ENCODE measurements at regions not wholly inside any gene's neighbourhood (a gene's known extent, or its start where the extent isn't known, plus 50 kb on each side); places are given as distances from the start of the nearest gene placed in this dataset.
"Not testable (repeated sequence)": the region's sequence is repeated elsewhere in the genome, so short reads cannot be mapped to it uniquely, and the experiment has no call there.

DNA sequence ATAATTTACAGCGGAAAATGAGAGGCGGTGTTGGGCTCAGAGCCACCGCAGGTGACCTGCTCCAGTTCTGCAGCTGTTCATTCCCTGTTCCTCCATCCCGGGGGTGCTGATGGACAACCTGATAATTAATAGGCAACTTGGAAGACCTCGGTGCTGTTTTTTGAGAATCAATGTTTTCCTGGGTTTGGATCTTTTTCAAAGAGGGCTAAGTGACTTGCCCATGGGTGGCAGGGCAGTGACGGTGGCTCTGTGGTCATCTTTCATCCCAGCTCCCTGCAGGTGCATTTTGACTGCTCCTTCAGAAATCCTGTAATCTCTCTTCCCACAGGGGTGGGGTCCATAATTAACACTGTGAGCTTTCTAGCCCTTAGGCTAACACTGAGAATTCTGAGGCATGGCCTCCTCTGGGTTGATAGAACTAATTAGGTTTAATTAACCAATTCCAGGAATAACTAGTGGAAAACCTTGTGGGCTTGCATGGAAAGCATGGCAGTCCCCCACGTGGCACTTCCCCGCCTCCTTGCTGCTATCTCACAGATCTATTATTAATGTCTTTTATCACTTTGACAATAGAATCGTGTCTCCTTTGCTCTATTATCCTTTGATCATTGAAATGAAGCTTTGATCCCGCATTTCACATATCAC lies 217.9 kb downstream of the GLRX3 start:
- Mint-ChIP-seq H3K36me3 (no peaks in the 10 kb centered on the region), H3K9me3 (no peaks in the 10 kb centered on the region), H3K27me3 (no peaks in the 10 kb centered on the region), H3K4me1 (no peaks in the 10 kb centered on the region), H3K4me3 (no peak overlapping the region), H3K27ac (no peak overlapping the region)

DNA sequence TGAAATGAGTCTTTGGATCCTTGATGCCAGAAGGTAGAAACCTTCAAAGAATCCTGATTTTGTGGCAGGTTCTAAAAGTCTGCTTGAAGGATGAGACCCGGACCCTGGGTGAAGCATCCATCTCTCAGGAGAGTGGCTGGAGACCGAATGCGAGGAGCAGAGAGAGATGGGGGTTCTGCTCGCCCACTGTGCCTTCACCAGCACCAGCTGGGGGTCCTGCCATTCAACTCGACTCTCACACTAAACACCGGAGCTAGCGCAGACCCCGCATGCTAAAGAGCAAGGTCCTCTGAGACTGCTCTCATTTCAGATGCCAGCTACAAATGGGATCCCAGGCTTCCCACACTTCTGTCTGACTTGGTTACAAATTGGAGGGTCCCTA lies 218.4 kb downstream of the GLRX3 start:
- H3K36me3 Mint-ChIP-seq = no peaks in the 10 kb centered on the region
- H3K9me3 Mint-ChIP-seq = no peaks in the 10 kb centered on the region
- H3K4me3 Mint-ChIP-seq = no peak overlapping the region
- H3K27ac Mint-ChIP-seq = no peak overlapping the region
- no peaks in the 10 kb centered on the region for H3K4me1 Mint-ChIP-seq
- H3K27me3 Mint-ChIP-seq = no peaks in the 10 kb centered on the region

- H3K4me3 Mint-ChIP-seq = no peak overlapping the region
- no peaks in the 10 kb centered on the region for H3K36me3 Mint-ChIP-seq
- no peaks in the 10 kb centered on the region for H3K4me1 Mint-ChIP-seq
- no peak overlapping the region for H3K27ac Mint-ChIP-seq
- no peaks in the 10 kb centered on the region for H3K9me3 Mint-ChIP-seq
- no peaks in the 10 kb centered on the region for H3K27me3 Mint-ChIP-seq
These were observed 219.0 kb downstream of the GLRX3 start for GRCh38 chr10:130354976-130355795.

DNA sequence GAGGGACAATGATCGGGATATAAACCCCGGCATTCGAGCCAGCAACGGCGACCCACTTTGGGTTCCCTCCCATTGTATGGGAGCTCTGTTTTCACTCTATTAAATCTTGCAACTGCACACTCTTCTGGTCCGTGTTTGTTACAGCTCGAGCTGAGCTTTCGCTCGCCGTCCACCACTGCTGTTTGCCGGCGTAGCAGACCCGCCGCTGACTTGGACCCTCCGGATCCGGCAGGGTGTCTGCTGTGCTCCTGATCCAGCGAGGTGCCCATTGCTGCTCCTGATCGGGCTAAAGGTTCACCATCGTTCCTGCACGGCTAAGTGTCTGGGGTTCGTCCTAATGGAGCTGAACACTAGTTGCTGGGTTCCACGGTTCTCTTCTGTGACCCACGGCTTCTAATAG lies 220.2 kb downstream of the GLRX3 start:
- H3K9me3 Mint-ChIP-seq, H3K36me3 Mint-ChIP-seq, H3K4me3 Mint-ChIP-seq, H3K27me3 Mint-ChIP-seq, H3K27ac Mint-ChIP-seq, H3K4me1 Mint-ChIP-seq: not testable (repeated sequence)

DNA sequence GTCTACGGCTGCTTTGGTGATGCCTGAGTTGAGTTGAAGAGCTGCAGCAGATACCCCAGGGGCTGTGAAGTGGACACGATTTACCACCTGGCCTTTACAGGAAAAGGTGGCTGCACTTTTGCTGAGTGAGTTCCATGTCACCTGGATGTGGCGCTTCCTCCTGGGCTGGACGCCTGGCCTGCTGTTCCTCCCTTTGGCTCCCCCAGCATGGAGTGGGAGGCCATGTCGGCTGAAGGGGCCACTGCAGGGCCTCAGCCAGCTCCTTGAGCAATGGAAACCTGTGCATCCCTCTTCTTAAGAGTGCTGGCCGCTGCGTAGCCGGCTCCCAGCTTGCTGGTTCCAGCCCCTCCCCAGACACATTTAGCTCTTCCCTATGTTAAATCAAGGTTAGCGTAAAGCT lies 221.0 kb downstream of the GLRX3 start:
- Mint-ChIP-seq H3K27me3 (no peaks in the 10 kb centered on the region), H3K4me1 (no peaks in the 10 kb centered on the region), H3K9me3 (no peaks in the 10 kb centered on the region), H3K4me3 (no peak overlapping the region), H3K27ac (no peak overlapping the region), H3K36me3 (no peaks in the 10 kb centered on the region)

DNA sequence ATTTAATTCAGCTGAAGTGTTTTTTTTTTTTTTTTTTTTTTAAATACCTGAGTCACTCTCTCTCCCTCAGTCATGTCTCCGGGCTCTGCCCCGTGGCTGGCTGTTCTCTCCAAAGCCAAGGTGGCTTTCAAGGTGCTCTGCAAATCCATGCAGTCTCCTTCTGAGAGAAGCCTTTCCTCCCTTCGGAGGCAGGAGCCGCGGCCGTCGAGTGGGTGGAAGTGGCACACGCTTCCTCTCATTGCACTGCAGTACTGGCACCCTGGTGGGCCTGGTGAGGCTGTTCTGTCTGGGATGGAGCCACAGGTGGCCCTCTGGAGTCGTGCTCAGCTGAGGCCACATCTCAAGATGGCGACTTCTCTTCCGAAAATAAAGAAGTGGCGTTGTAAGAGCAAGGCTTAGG lies 221.8 kb downstream of the GLRX3 start:
- Mint-ChIP-seq H3K4me1 (no peaks in the 10 kb centered on the region), H3K27ac (no peak overlapping the region), H3K27me3 (no peaks in the 10 kb centered on the region), H3K4me3 (no peak overlapping the region), H3K36me3 (no peaks in the 10 kb centered on the region), H3K9me3 (no peaks in the 10 kb centered on the region)

DNA sequence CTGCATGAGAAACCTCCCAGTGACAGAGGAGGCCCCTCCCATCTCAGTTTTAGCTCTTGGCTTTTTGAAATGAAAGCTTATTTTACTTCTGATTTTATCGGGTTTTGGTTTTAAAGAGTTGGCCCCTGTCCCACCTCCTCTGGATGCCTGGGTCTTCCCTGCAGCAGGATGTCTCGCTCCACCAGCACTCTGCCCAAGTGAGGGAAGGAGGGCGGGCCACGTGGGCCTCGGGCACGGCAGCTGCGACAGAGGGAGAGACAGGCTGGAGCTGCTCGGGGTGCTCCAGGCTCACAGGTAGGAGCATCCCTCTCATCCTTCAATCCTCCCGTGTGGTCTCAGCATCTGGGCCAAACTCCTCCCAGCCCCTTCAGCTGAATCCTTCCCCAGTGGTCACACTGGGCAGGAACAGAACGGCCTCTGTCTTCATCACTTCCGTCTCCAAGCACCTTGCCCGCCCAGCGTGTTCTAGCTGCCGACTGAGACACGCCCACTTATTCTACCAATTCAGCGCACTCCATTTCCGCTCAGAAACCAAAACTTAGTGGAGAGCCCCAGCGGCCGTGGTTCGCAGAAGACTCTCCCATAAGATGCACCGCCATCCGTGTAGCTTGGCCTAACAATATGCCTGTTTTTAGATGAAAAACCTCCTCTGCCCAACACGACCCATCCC lies 222.9 kb downstream of the GLRX3 start:
- H3K36me3 Mint-ChIP-seq = no peaks in the 10 kb centered on the region
- H3K9me3 Mint-ChIP-seq = no peaks in the 10 kb centered on the region
- H3K4me1 Mint-ChIP-seq = no peaks in the 10 kb centered on the region
- H3K4me3 Mint-ChIP-seq = no peak overlapping the region
- no peaks in the 10 kb centered on the region for H3K27me3 Mint-ChIP-seq
- H3K27ac Mint-ChIP-seq = no peak overlapping the region

DNA sequence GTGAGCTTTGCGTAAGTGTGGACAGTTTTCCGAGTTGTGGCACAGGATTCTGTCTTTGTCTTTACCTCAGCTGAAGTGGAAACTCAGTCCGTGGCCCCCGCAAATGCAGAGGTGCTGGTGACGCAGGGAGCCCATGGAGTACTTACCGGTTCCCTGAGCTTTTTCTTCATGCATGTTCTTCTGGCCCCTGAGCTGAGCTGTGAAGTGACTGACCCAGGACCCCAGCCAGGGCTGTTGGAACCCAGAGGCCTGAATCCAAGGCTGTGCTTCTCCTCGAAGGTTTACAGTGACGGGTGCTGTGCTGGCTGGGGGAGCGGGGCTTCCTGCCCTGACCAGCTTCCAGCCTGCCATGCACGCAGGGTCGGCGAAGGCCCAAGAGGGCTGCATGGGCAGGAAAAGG lies 223.5 kb downstream of the GLRX3 start:
- H3K4me3 Mint-ChIP-seq = no peak overlapping the region
- H3K27me3 Mint-ChIP-seq = peaks cover 2% of the 10 kb centered on the region
- H3K36me3 Mint-ChIP-seq = no peaks in the 10 kb centered on the region
- no peak overlapping the region for H3K27ac Mint-ChIP-seq
- no peaks in the 10 kb centered on the region for H3K4me1 Mint-ChIP-seq
- H3K9me3 Mint-ChIP-seq = no peaks in the 10 kb centered on the region

- Mint-ChIP-seq H3K9me3 (no peaks in the 10 kb centered on the region), H3K36me3 (no peaks in the 10 kb centered on the region), H3K27ac (no peak overlapping the region), H3K27me3 (peaks cover 4% of the 10 kb centered on the region), H3K4me3 (no peak overlapping the region), H3K4me1 (no peaks in the 10 kb centered on the region)
These were observed 224.7 kb downstream of the GLRX3 start for GRCh38 chr10:130360826-130361311.

- H3K27me3 Mint-ChIP-seq = peaks cover 4% of the 10 kb centered on the region
- no peak overlapping the region for H3K4me3 Mint-ChIP-seq
- no peaks in the 10 kb centered on the region for H3K9me3 Mint-ChIP-seq
- no peaks in the 10 kb centered on the region for H3K36me3 Mint-ChIP-seq
- H3K4me1 Mint-ChIP-seq = no peaks in the 10 kb centered on the region
- no peak overlapping the region for H3K27ac Mint-ChIP-seq
These were observed 225.3 kb downstream of the GLRX3 start for GRCh38 chr10:130361351-130362105.

GRCh38 chr10:130362308-130362761 lies 226.1 kb downstream of the GLRX3 start:
- no peaks in the 10 kb centered on the region for H3K9me3 Mint-ChIP-seq
- no peak overlapping the region for H3K27ac Mint-ChIP-seq
- H3K4me3 Mint-ChIP-seq = no peak overlapping the region
- no peaks in the 10 kb centered on the region for H3K4me1 Mint-ChIP-seq
- H3K36me3 Mint-ChIP-seq = no peaks in the 10 kb centered on the region
- H3K27me3 Mint-ChIP-seq = peaks cover 4% of the 10 kb centered on the region

GRCh38 chr10:130363051-130363450 lies 226.9 kb downstream of the GLRX3 start:
- Mint-ChIP-seq H3K4me1 (no peaks in the 10 kb centered on the region), H3K27ac (no peak overlapping the region), H3K27me3 (peaks cover 4% of the 10 kb centered on the region), H3K4me3 (no peak overlapping the region), H3K36me3 (no peaks in the 10 kb centered on the region), H3K9me3 (no peaks in the 10 kb centered on the region)

DNA sequence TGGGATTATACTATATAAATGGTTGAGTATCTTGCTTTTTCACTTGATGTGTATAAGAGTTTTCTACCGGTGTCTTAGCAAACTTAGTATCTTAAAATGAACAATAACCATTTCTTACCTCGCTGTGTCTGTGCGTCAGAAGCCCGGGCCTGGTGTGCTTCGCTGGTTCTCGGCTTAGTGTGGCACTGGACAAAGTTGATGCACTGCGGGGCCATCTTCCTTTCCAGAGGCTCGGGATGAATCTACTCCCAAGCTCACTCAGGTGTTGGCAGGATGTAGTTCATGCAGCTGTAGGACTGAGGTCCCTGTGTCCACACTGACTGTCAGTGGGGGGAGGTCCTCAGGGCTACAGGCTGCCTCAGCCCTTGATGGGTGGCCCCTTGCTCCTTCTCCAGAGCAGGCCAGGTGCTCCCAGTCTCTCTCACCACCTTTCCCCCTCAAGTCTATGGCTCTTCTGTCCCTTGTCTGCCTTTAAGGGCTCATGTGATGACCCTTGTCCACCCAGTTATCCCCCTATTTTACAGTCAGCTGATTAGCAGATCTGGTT lies 227.8 kb downstream of the GLRX3 start:
- no peak overlapping the region for H3K4me3 Mint-ChIP-seq
- no peaks in the 10 kb centered on the region for H3K4me1 Mint-ChIP-seq
- H3K27me3 Mint-ChIP-seq = peaks cover 4% of the 10 kb centered on the region
- no peaks in the 10 kb centered on the region for H3K36me3 Mint-ChIP-seq
- H3K27ac Mint-ChIP-seq = no peak overlapping the region
- no peaks in the 10 kb centered on the region for H3K9me3 Mint-ChIP-seq

DNA sequence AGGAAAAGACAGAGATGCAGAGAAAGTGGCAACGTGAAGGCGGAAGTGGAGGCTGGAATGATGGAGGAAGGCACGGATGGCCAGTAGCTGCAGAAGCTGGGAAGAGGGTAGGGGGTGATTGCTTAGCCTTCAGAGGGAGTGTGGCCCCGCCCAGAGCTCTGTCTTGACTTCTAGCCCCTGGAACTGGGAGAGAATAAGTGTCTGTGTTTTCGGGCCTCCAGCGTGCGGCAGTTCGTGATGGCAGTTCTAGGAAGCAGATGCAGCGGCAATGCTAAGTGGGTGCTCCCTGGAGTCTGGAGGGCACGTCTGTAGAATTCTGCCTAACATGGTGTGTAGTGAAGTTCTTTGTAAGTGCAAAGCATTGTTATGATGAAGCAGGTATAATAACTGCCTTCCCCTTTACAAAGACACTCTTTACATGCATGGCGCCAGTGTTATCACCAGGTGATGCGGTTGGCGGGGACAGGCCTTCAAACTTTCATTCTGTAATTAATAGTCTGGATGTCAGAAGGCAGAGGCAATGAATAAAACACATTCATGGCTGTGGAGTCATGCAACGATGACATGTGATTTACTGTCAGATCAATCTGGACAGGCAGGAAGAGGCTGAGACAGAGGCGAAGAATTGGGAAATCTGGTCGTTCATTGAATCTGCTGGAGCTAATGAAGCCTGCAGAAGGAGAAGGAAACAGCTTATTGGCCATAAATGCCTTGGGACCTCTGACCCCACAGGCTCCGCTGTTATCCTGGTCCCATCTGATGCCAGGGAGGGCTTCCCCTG lies 228.6 kb downstream of the GLRX3 start:
- Mint-ChIP-seq H3K27ac (no peak overlapping the region), H3K27me3 (peaks cover 4% of the 10 kb centered on the region), H3K4me1 (no peaks in the 10 kb centered on the region), H3K4me3 (no peak overlapping the region), H3K9me3 (no peaks in the 10 kb centered on the region), H3K36me3 (no peaks in the 10 kb centered on the region)

Measured in activated naive CD4-positive, alpha-beta T cell treated with anti-CD3 and anti-CD28 coated beads, Interleukin-2, amount 50 U/mL, for 24 hours (primary cell).